H4 (cell line): ENCODE measurements at regions not wholly inside any gene's neighbourhood (a gene's known extent, or its start where the extent isn't known, plus 50 kb on each side); places are given as distances from the start of the nearest gene placed in this dataset.
"Not testable (repeated sequence)": the region's sequence is repeated elsewhere in the genome, so short reads cannot be mapped to it uniquely, and the experiment has no call there.

Source experiments
- DNase-seq: peaks from one replicate; pipeline ENCODE4 v3.0.0-alpha.2; 2015; ENCODE audit warnings: low spot score

DNA sequence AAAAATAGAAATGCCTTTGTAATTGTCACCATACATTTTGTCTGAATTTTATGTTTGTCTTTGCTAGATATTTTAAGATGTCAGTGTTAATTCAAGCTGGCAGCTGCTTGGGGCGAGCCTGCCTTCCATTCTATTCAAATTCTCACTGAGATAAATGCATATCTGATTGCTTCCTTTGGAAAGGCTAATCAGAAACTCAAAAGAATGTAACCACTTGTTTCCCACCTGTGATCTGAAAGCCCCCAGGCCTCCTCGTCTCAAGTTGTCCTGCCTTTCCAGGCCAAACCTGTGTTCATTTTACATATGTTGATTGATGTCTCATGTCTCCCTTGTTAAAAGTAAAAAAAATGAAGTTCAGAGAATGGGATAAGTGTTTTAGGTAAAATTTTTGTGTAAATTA, 318.7 kb upstream of the TECRL start:
- DNase-seq: no peak

DNA sequence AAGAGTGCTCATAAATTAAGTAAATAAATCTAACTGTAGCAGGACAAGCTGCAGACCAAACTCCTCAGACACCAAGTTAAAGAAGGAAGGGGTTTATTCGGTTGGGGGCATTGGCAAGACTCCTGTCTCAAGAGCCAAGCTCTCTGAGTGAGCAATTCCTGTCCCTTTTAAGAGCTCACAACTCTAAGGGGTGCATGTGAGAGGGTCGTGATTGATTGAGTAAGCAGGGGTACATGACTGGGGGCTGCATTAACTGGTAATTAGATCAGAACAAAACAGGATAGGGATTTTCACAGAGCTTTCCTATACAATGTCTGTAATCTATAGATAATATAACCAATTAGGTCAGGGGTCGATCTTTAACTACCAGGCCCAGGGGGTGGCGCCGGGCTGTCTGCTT, 318.1 kb upstream of the TECRL start:
- not testable (repeated sequence) for DNase-seq

- no peak for DNase-seq
These were observed 315.4 kb upstream of the TECRL start for GRCh38 chr4:64724689-64725088.

- DNase-seq: no peak
These were observed 311.9 kb upstream of the TECRL start for GRCh38 chr4:64721106-64721505.

GRCh38 chr4:64718091-64718490, 308.8 kb upstream of the TECRL start:
- DNase-seq: peak; percentile 45

- DNase-seq: no peak
These were observed 306.5 kb upstream of the TECRL start for GRCh38 chr4:64715741-64716140.

DNA sequence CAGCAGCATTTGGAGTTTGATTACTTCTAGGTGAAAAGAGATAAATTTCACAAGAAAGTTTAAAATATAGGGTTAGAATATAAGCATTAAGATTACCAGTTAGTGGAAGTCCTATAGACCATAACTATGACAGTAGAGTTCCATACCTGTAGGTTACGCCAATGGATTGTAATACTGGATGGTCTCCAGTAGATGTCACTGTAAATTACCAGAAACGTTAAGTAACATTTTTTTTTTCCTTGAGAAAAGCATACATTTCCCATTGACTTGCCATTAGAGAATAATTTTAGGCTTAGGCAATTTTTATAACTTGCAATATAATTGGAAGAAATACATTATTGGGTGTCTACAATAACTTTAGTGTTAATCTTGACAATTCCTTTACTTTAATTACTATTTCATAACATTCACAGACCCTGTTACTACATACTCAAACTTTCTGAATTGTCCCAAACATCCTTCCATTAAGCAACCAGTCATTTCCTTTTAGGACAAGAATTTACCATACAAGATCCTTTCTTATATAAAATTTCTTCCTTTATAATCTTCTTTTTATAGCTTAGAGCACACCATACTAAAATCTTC, 304.1 kb upstream of the TECRL start:
- peak; percentile 48 for DNase-seq

DNA sequence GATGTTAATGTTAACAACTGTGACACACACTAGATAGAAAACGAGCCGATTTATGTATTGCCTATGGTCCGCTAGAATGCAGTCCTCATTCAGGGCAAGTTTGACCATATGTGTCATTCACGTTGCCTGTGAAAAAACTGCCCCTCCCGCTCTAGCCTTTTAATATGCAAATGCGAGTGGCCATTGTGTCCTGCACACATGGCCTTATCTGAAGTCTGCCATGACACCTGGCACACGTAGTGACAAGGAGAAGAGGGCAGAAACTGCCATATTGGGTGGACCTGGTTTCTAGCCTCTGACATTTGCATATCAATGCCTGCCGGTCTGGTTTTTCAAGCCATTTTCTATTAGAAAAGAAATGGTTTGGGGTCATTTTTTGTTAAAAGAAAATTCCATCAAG, 303.3 kb upstream of the TECRL start:
- no peak for DNase-seq

DNA sequence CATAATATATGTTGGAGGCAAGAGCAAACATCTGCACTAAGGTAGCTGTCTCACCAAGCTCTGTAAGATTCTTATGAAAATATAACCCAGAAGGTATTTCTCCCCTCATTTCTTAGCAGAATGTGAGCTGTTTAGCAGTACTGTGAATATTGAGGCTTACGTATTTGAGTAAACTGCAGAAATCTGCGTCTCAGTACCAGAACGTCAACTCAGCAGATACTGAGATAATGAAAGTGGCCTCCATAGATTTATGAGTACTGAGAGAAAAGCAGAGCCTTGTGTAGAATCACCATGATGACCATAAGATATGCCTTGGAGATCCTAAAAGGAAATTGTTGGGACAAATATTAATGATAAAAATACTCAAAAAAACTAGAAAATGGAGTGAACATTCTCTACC, 296.7 kb upstream of the TECRL start:
- DNase-seq: no peak

GRCh38 chr4:64698171-64698570, 288.9 kb upstream of the TECRL start:
- no peak for DNase-seq

GRCh38 chr4:64682946-64683345, 273.7 kb upstream of the TECRL start:
- peak; percentile 24 for DNase-seq

- peak; percentile 22 for DNase-seq
These were observed 273.2 kb upstream of the TECRL start for GRCh38 chr4:64682481-64682880.

DNA sequence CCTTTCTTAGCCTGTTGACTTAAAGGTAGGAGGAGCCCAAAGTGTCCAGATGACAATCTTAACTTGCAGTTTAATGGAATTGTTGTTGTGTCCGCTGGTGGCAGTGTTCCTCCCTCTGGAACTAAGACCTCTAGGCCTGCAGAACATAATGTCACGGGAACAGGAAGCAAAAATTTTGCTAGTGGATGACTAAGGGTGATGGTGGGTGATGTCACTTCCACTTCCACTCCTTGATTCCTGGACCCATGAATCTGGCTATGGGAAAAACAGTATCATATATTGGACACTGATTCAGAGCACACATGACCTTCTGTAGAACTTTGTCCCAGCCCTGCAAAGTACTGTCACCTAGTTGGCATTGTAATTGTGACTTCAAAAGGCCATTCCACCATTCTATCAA, 263.9 kb upstream of the TECRL start:
- DNase-seq: not testable (repeated sequence)

DNA sequence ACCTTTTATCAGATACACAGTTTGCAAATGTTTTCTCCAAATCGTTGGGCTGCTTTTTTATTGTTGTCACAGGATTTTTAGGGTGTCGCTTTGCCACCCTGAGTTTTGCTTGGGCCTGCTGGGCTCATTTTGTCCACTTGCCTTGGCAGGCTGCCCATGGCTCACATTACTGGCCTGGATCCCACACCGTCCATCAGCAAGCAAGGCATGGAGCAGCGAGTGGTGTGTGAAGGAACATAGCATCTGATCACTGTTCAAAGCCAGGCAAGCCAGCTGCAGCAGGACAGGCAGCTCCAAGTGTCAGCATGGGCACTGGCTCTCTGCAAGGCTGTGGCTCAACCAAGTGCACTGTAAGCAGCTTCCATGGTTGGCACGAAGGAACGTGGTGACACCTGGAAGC, 261.4 kb upstream of the TECRL start:
- no peak for DNase-seq

GRCh38 chr4:64643841-64644240, 234.6 kb upstream of the TECRL start:
- DNase-seq: no peak

DNA sequence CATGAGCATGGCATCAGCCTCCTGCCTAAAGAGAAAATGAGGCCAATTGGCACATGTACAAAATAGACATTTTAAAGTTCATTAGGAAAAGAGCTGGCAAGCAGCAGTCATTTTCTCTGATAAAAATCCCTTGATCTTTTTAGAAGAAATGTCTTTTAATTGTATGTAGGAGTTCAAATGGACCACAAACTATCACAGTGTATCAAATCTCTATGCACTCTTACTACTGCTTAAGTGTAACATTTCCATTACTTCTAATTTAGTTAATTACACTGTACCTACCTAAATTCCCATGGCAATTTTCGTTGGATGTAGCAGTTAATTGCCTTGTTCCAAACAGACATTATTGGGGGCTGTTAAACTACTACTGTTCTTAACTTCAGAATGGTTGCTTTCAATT, 233.7 kb upstream of the TECRL start:
- DNase-seq: no peak

DNA sequence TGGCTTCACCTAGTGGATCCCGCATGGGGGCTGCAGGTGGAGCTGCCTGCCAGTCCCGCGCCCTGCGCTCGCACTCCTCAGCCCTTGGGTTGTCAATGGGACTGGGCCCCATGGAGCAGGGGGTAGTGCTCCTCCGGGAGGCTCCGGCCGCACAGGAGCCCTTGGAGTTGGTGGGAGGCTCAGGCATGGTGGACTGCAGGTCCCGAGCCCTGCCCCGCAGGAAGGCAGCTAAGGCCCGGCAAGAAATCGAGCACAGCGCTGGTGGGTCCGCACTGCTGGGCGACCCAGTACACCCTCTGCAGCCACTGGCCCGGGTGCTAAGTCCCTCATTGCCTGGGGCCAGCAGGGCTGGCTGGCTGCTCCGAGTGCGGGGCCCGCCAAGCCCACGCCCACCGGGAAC, 231.2 kb upstream of the TECRL start:
- not testable (repeated sequence) for DNase-seq

DNA sequence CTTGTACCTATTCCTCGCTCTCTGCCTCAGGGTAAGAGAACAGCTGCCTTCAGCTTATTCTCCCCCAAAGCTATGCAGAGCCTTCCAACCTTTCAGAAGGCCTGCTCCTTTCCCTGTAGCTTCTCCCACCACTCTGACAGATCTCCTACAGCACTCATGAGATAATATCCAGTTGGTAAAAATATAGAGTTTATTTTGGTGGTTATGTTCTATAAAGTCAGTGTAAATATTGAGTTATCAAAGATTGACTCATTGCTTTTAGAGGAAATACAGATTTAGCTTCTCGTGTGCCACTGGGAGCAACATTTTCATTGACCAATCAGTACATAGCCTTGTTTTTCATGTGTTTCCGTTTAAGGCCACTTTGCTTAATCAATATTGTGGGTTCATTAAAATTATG, 216.2 kb upstream of the TECRL start:
- no peak for DNase-seq

- peak; percentile 57 for DNase-seq
These were observed 208.6 kb upstream of the TECRL start for GRCh38 chr4:64617800-64618199.

- no peak for DNase-seq
These were observed 205.0 kb upstream of the TECRL start for GRCh38 chr4:64614276-64614675.

GRCh38 chr4:64613046-64613445, 203.8 kb upstream of the TECRL start:
- no peak for DNase-seq

DNA sequence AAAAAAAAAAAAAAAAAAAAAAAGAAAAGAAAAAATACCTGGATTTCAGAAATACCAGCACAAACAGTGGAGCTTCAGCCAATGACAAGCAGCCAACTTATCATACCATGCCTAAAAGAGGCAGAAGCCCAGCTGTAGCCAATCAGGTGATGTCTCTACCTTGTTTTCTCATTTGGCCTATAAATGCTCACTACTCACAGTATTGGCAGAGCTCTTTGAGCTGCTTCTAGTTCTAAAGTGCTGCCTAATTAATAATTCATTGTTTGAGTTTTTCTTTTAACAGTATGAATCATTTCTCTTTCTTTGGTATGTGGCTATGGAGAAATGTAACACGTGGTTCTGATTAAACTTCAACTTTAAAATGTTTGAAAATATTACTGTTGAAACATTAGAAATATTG, 188.8 kb upstream of the TECRL start:
- no peak for DNase-seq

- no peak for DNase-seq
These were observed 185.5 kb upstream of the TECRL start for GRCh38 chr4:64594723-64595122.

DNA sequence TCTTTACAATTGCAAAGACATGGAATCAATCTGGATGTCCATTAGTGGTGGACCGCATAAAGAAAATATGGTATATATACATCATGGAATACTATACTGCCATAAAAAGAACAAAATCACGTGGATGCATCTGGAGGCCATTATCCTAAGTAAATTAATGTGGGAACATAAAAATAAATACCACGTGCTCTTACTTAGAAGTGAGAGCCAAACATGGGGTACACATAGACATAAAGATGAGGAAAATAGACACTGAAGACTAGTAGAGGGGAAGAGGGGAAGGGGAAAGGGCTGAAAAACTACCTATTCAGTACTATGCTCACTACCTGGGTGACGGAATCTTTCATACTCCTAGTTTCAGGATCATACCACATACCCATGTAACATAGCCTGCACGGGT, 179.3 kb upstream of the TECRL start:
- DNase-seq: no peak
